ENCODE measurements at regions not wholly inside any gene's neighbourhood (a gene's known extent, or its start where the extent isn't known, plus 50 kb on each side); places are given as distances from the start of the nearest gene placed in this dataset.

DNA sequence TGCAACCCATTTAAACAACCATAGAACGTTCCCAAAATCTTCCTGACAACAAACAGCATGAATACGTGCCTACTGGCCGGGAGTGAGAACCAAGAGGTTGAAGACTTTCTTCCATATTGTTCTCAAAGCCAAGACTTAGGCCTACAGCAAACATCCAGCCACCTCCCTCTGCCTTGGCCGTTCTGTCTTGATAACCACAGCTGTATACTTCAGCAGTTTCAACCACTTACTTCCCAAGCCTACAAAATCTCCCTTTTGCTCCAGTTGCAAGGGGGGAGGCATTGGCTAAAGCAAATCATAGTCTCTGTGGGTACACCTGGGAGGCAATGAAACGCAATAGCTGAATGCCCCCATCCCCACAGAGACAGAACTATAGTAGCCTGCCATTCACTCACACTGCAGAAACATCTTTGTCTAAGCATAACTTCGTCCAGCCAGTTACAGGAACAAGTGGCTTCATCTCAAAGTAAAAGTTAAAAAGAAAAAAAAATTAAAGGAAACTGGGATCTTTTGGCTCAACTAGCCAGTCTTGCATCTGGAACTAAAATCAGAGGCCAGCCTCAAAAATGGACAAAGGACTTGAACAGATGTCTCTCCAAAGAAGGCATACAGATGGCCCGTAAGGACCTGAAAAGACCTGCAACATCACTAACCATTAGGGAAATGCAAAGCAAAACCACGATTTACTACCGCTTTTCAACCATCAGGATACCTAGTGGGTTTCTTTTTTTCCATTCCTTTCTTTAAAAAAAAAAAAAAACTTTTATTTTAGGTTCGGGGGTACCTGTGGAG, 186.0 kb downstream of the PSMG1 start:
- intact Hi-C loops (cut with micrococcal nuclease), result no loop called here
- TF ChIP-seq, protein P1, sequence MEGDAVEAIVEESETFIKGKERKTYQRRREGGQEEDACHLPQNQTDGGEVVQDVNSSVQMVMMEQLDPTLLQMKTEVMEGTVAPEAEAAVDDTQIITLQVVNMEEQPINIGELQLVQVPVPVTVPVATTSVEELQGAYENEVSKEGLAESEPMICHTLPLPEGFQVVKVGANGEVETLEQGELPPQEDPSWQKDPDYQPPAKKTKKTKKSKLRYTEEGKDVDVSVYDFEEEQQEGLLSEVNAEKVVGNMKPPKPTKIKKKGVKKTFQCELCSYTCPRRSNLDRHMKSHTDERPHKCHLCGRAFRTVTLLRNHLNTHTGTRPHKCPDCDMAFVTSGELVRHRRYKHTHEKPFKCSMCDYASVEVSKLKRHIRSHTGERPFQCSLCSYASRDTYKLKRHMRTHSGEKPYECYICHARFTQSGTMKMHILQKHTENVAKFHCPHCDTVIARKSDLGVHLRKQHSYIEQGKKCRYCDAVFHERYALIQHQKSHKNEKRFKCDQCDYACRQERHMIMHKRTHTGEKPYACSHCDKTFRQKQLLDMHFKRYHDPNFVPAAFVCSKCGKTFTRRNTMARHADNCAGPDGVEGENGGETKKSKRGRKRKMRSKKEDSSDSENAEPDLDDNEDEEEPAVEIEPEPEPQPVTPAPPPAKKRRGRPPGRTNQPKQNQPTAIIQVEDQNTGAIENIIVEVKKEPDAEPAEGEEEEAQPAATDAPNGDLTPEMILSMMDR (IDR thresholded peaks at IDR 0.05; ENCODE audit: unreplicated experiment), result no peak
- Mint-ChIP-seq H3K27me3 (ENCODE audit: insufficient read depth, unreplicated experiment) (no peaks in the 10 kb centered on the region), H3K36me3 (ENCODE audit: insufficient read depth, unreplicated experiment) (no peaks in the 10 kb centered on the region), H3K27ac (ENCODE audit: low read depth, unreplicated experiment) (no peak overlapping the region), H3K4me3 (ENCODE audit: unreplicated experiment) (no peak overlapping the region), H3K9me3 (ENCODE audit: unreplicated experiment) (no peaks in the 10 kb centered on the region), H3K4me1 (ENCODE audit: insufficient read depth, unreplicated experiment) (peaks cover 34% of the 10 kb centered on the region)
- no TSS peak for BruUV-seq (replicated peaks)
- ChIA-PET CTCF (no interaction called here), POLR2A (no interaction called here)
- no peak for DNase-seq (ENCODE audit: unreplicated experiment)

DNA sequence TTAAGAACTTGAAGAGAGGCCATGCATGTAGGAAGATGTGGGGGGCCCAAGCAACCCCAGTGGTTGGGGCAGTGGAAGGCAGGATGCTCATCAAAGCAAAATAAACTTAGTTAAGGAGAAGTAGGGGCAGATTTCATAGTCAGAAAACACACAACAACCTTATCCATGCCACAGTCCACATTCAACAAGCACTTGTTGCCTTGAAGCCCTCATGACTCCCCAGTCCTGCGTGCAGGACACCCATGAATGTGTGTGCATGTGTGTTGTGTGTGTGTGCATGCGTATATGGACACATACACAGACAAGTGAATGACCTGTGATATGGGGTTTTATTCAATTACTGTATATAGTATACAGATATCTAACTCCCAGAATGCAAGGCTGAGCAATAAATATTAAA, 186.9 kb downstream of the PSMG1 start:
- POLR2A ChIA-PET, result no interaction called here
- no peaks in the 10 kb centered on the region for H3K9me3 Mint-ChIP-seq (ENCODE audit: unreplicated experiment)

GRCh38 chr21:38995731-38996130, 187.5 kb downstream of the PSMG1 start:
- Mint-ChIP-seq H3K36me3 (ENCODE audit: insufficient read depth, unreplicated experiment) (no peaks in the 10 kb centered on the region), H3K4me1 (ENCODE audit: insufficient read depth, unreplicated experiment) (peaks cover 34% of the 10 kb centered on the region), H3K27me3 (ENCODE audit: insufficient read depth, unreplicated experiment) (no peaks in the 10 kb centered on the region), H3K27ac (ENCODE audit: low read depth, unreplicated experiment) (no peak overlapping the region), H3K4me3 (ENCODE audit: unreplicated experiment) (no peak overlapping the region), H3K9me3 (ENCODE audit: unreplicated experiment) (no peaks in the 10 kb centered on the region)
- ChIA-PET POLR2A (interaction anchor here (2.7 kb wide), 1 partner anchor 11 kb away, joined by 12 read pairs; no protein-coding TSS in a partner anchor), CTCF (no interaction called here)
- intact Hi-C loops (cut with micrococcal nuclease), result no loop called here
- no TSS peak for BruUV-seq (replicated peaks)
- TF ChIP-seq, protein P1 (IDR thresholded peaks at IDR 0.05; ENCODE audit: unreplicated experiment), result no peak
- DNase-seq (ENCODE audit: unreplicated experiment), result no peak

More for the DNA sequence above, 186.9 kb downstream of the PSMG1 start:
- CTCF ChIA-PET, result no interaction called here
- BruUV-seq (replicated peaks), result no TSS peak
- Mint-ChIP-seq H3K4me3 (ENCODE audit: unreplicated experiment) (no peak overlapping the region), H3K27ac (ENCODE audit: low read depth, unreplicated experiment) (no peak overlapping the region), H3K27me3 (ENCODE audit: insufficient read depth, unreplicated experiment) (no peaks in the 10 kb centered on the region), H3K36me3 (ENCODE audit: insufficient read depth, unreplicated experiment) (no peaks in the 10 kb centered on the region), H3K4me1 (ENCODE audit: insufficient read depth, unreplicated experiment) (peaks cover 34% of the 10 kb centered on the region)
- intact Hi-C loops (cut with micrococcal nuclease), result no loop called here
- TF ChIP-seq, protein P1 (IDR thresholded peaks at IDR 0.05; ENCODE audit: unreplicated experiment), result no peak
- DNase-seq (ENCODE audit: unreplicated experiment), result no peak

- TF ChIP-seq, protein P1 (IDR thresholded peaks at IDR 0.05; ENCODE audit: unreplicated experiment), result no peak
- Mint-ChIP-seq H3K4me1 (ENCODE audit: insufficient read depth, unreplicated experiment) (peaks cover 34% of the 10 kb centered on the region), H3K27ac (ENCODE audit: low read depth, unreplicated experiment) (peak overlapping the region; percentile 94), H3K36me3 (ENCODE audit: insufficient read depth, unreplicated experiment) (no peaks in the 10 kb centered on the region), H3K27me3 (ENCODE audit: insufficient read depth, unreplicated experiment) (no peaks in the 10 kb centered on the region), H3K9me3 (ENCODE audit: unreplicated experiment) (no peaks in the 10 kb centered on the region), H3K4me3 (ENCODE audit: unreplicated experiment) (no peak overlapping the region)
- no peak for DNase-seq (ENCODE audit: unreplicated experiment)
- intact Hi-C loops (cut with micrococcal nuclease), result no loop called here
- ChIA-PET POLR2A (interaction anchor here (2.0 to 2.7 kb wide), 3 partner anchors 10 to 196 kb away, joined by 5 to 12 read pairs (median 7); no protein-coding TSS in a partner anchor), CTCF (interaction anchor here (0.8 kb wide), 1 partner anchor 145 kb away, joined by 3 read pairs; no protein-coding TSS in a partner anchor)
- BruUV-seq (replicated peaks), result no TSS peak
Observed at GRCh38 chr21:38995071-38995669, 188.1 kb downstream of the PSMG1 start.
